OCI-LY3 (cell line): ENCODE measurements at regions not wholly inside any gene's neighbourhood (a gene's known extent, or its start where the extent isn't known, plus 50 kb on each side); places are given as distances from the start of the nearest gene placed in this dataset.

Experiments
- CTCF ChIP-seq: fragments of 200-600, 300-600 bp; sonication (generic); IDR thresholded peaks from 2 replicates; pipeline ENCODE4 v1.5.1; 2014; ENCODE audit warnings: antibody characterized with exemption, low read length, low read depth
- EZH2phosphoT487 ChIP-seq: fragments of 200-600 bp; shearing (Covaris generic); IDR thresholded peaks from 2 replicates; pipeline ENCODE4 v1.6.1; 2018; ENCODE audit warnings: antibody characterized with exemption, mixed run types, low read depth

DNA sequence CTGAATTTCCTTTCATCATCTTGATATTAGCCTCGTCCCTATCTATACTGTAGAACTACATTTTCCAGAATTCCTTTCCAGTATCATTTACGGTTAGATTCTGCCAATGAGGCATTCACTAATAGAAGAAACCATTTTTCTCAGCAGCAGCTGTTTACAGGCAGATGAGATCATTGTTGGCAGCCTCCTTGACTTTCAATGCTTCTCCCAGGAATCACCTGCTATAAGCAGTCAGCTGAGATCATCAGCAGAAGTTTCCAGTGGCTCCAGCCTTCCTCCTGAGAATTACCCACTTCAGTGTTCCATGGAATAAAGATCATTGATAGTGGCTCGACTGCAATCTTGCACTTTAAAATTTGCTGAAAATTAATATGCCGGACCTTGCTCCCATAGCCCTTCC is 157.3 kb upstream of the TET2 start:
- TF ChIP-seq CTCF (no peak), EZH2phosphoT487 (no peak)
